Thyroid gland (tissue), 4 donors: ENCODE measurements at regions not wholly inside any gene's neighbourhood (a gene's known extent, or its start where the extent isn't known, plus 50 kb on each side); places are given as distances from the start of the nearest gene placed in this dataset.

ENCODE experiments used
- DNase-seq, 2 donors: peaks; one replicate each; pipeline ENCODE4 v3.0.0-alpha.2; 2019
- H3K27ac ChIP-seq, 3 donors: fragments of 200-600 bp; sonication (generic); 1 replicate in 2 of 3; 2 replicates in 1 of 3; pipeline ENCODE4 v1.5.1; 2016 to 2019; ENCODE audit warnings: mild to moderate bottlenecking in 1 of 3, moderate library complexity in 1 of 3
- H3K27me3 ChIP-seq: fragments of 200-600 bp; sonication (generic); one replicate; pipeline ENCODE4 v1.5.1; 2019
- H3K36me3 ChIP-seq, 2 donors: fragments of 200-600 bp; sonication (generic); one replicate each; pipeline ENCODE4 v1.5.1; 2016 to 2019
- H3K4me1 ChIP-seq, 2 donors: fragments of 200-600 bp; sonication (generic); one replicate each; pipeline ENCODE4 v1.5.1; 2017 to 2019
- H3K4me3 ChIP-seq, 3 donors: fragments of 200-600 bp; sonication (generic); replicated peaks in 1 of 3; 1 replicate in 2 of 3; 2 replicates in 1 of 3; pipeline ENCODE4 v1.5.1; 2016; ENCODE audit warnings: mild to moderate bottlenecking in 1 of 3
- H3K9me3 ChIP-seq: fragments of 200-600 bp; sonication (generic); one replicate; pipeline ENCODE4 v1.5.1; 2017
- CTCF ChIP-seq, 6 experiments: fragments of 200-600 bp in 3 of 6; fragments of 450-650 bp in 3 of 6; sonication (generic) in 3 of 6; IDR thresholded peaks; one replicate each; pipeline ENCODE4 v1.5.1; 2016 to 2019; ENCODE audit warnings: antibody characterized with exemption in 6 of 6, mild to moderate bottlenecking in 2 of 6, inconsistent platforms in 1 of 6, moderate library complexity in 1 of 6
- POLR2A ChIP-seq, 2 donors: fragments of 450-650 bp; IDR thresholded peaks; one replicate each; pipeline ENCODE4 v1.6.1; 2017; ENCODE audit warnings: antibody characterized with exemption in 2 of 2, mild to moderate bottlenecking in 2 of 2, moderate library complexity in 1 of 2
- WGBS, 2 donors: methylation state at CpG; one replicate each; pipeline ENCODE4 v1.1.5; 2017; 5-methylcytosine and 5-hydroxymethylcytosine counted together
- intact Hi-C: fragments of 100-400 bp; cut with DNase I; formaldehyde crosslinking; loops from one replicate; pipeline ENCODE4 v1.15.1; 2023

GRCh38 chr21:21664871-21665270, 666.7 kb downstream of the NCAM2 start:
- Histone ChIP-seq H3K27me3 (no peaks in the 10 kb centered on the region), H3K36me3 (no peaks in the 10 kb centered on the region), H3K4me1 (no peaks in the 10 kb centered on the region), H3K27ac (no peak overlapping the region), H3K4me3 (no peak overlapping the region), H3K9me3 (no peaks in the 10 kb centered on the region)
- TF ChIP-seq POLR2A (IDR thresholded peaks at IDR 0.05) = no peak
- no peak for TF ChIP-seq CTCF (IDR thresholded peaks at IDR 0.05)
- 76 to 81% methylated on average over 5 of the region's 5 CpGs for WGBS, 2 donors
- intact Hi-C loops = no loop called here
- DNase-seq = no peak

- Histone ChIP-seq H3K4me3 (no peak overlapping the region), H3K9me3 (no peaks in the 10 kb centered on the region), H3K27me3 (no peaks in the 10 kb centered on the region), H3K27ac (no peak overlapping the region), H3K4me1 (no peaks in the 10 kb centered on the region), H3K36me3 (no peaks in the 10 kb centered on the region)
- intact Hi-C loops = no loop called here
- DNase-seq = no peak
- TF ChIP-seq POLR2A (IDR thresholded peaks at IDR 0.05) (no peak), CTCF (IDR thresholded peaks at IDR 0.05) (no peak)
- WGBS, 2 donors = 78 to 79% methylated on average over 1 of the region's 1 CpG
These were observed 668.5 kb downstream of the NCAM2 start for GRCh38 chr21:21666689-21667088.

DNA sequence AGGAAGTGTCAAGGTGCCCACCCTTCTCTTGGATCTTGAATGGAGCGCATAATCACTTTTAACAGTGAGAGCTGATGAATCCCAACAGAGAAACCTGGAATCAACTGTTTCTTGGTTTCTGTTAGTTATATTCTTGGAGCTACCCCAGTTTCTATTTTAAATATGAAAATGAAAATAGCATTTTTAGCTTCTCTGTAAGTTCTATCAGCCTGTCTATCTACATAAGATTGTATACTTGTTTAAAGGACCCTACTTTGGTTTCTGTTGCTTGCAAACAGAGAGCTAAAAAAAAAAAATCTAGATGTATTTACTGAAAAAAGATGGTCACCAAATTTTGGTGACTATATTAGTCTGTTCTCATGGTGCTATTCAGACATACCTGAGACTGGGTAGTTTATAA, 670.0 kb downstream of the NCAM2 start:
- DNase-seq = no peak
- no peak overlapping the region for H3K27ac ChIP-seq
- WGBS, 2 donors = 95 to 97% methylated on average over 1 of the region's 1 CpG

DNA sequence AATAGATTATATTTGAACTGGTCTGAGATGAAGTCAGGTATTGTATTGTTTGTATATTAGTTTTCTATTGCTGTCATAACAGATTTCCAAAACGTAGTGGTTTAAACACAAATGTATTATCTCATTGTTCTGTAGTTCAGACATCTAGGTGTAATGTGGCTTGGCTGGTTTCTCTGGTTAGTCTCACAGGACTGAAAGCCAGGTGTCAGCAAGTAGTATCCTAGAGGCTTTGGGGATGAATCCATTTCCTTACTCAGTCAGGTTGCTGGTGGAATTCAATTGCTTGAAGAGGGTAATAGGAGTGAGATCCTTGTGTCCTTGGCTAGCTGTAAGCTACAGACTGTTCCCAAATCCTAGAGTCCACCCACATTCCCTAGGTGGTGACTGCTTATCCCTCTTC, 675.8 kb downstream of the NCAM2 start:
- TF ChIP-seq POLR2A (IDR thresholded peaks at IDR 0.05) (no peak), CTCF (IDR thresholded peaks at IDR 0.05) (no peak)
- Histone ChIP-seq H3K27me3 (no peaks in the 10 kb centered on the region), H3K36me3 (no peaks in the 10 kb centered on the region), H3K9me3 (no peaks in the 10 kb centered on the region), H3K4me1 (no peaks in the 10 kb centered on the region), H3K4me3 (no peak overlapping the region), H3K27ac (no peak overlapping the region)
- intact Hi-C loops = no loop called here
- DNase-seq = no peak
- WGBS, 2 donors = 65 to 73% methylated on average over 1 of the region's 1 CpG

More for the DNA sequence above, 670.0 kb downstream of the NCAM2 start:
- intact Hi-C loops = no loop called here
- no peaks in the 10 kb centered on the region for H3K9me3 ChIP-seq
- H3K4me3 ChIP-seq = no peak overlapping the region
- TF ChIP-seq CTCF (IDR thresholded peaks at IDR 0.05) (no peak), POLR2A (IDR thresholded peaks at IDR 0.05) (no peak)
- H3K36me3 ChIP-seq = no peaks in the 10 kb centered on the region
- no peaks in the 10 kb centered on the region for H3K27me3 ChIP-seq
- no peaks in the 10 kb centered on the region for H3K4me1 ChIP-seq

DNA sequence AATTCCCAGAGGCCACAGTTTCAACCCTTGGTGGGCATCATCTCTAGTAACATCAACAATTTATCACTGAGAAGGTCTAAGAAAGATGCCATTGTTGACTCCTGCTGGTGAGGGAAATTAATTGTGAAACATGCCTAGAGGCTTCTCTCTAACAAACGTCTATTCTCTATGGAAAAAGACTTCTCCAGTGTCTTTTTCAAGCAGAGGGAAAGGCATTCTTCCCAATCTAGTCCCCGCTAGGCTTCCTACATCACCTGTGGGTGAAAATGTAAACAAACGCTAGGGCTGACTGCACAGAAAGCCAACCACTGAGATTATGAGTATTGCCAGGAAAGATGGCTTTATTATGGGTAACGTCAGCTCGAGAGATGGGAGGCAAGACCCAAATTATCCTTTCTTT, 677.4 kb downstream of the NCAM2 start:
- H3K36me3 ChIP-seq = no peaks in the 10 kb centered on the region
- no peaks in the 10 kb centered on the region for H3K27me3 ChIP-seq
- no peak for DNase-seq
- H3K9me3 ChIP-seq = no peaks in the 10 kb centered on the region
- intact Hi-C loops = no loop called here
- no peak overlapping the region for H3K27ac ChIP-seq
- TF ChIP-seq CTCF (IDR thresholded peaks at IDR 0.05) (no peak), POLR2A (IDR thresholded peaks at IDR 0.05) (no peak)
- no peaks in the 10 kb centered on the region for H3K4me1 ChIP-seq
- WGBS, 2 donors = 59% methylated on average over 5 of the region's 5 CpGs
- no peak overlapping the region for H3K4me3 ChIP-seq
